ENCODE measurements at regions not wholly inside any gene's neighbourhood (a gene's known extent, or its start where the extent isn't known, plus 50 kb on each side); places are given as distances from the start of the nearest gene placed in this dataset.

DNA sequence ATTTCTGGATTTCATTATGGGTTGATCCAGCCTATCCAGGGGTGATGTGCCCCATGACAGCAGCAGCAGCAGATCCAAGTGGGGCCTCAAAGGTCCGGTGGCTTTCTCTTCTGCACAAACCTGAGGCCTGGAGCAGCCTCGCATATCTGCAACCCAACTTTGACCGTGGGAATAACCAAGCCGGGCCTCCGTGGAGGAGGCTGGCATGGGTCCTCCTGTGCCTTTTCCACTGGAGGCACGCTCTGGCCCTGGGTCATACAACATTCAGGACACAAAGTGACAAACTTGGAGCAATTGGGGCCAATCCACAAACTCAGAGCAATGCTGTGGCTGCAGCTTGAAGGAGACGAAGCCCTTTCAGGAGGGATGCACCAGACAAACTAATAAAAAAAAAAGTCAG is 330.0 kb upstream of the MKI67 start:
- TF ChIP-seq EGR1 (conservative IDR thresholded peaks at IDR 0.05) = no peak
- TF ChIP-seq CCAR2 (IDR thresholded peaks at IDR 0.05; ENCODE audit: low read depth, low read length) = no peak
- TF ChIP-seq RFX5 (IDR thresholded peaks at IDR 0.05; ENCODE audit: low read depth, low read length) = no peak
- TF ChIP-seq, protein P1, sequence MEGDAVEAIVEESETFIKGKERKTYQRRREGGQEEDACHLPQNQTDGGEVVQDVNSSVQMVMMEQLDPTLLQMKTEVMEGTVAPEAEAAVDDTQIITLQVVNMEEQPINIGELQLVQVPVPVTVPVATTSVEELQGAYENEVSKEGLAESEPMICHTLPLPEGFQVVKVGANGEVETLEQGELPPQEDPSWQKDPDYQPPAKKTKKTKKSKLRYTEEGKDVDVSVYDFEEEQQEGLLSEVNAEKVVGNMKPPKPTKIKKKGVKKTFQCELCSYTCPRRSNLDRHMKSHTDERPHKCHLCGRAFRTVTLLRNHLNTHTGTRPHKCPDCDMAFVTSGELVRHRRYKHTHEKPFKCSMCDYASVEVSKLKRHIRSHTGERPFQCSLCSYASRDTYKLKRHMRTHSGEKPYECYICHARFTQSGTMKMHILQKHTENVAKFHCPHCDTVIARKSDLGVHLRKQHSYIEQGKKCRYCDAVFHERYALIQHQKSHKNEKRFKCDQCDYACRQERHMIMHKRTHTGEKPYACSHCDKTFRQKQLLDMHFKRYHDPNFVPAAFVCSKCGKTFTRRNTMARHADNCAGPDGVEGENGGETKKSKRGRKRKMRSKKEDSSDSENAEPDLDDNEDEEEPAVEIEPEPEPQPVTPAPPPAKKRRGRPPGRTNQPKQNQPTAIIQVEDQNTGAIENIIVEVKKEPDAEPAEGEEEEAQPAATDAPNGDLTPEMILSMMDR (IDR thresholded peaks at IDR 0.05 in 2 of 3, conservative IDR thresholded peaks at IDR 0.05 in 1 of 3; ENCODE audit: insufficient read depth in 2 of 3, low read depth in 1 of 3, low read length in 3 of 3) = no peak
- TF ChIP-seq YY1 (IDR thresholded peaks at IDR 0.05; ENCODE audit: borderline replicate concordance in 1 of 3, control insufficient read depth in 1 of 3, extremely low read depth in 1 of 3, insufficient read depth in 3 of 3, insufficient read length in 1 of 3, insufficient replicate concordance in 2 of 3, low read depth in 1 of 3, low read length in 2 of 3) = no peak
- TF ChIP-seq TCF3 (CRISPR knock-in tag; IDR thresholded peaks at IDR 0.05) = no peak
- TF ChIP-seq NCOR1 (IDR thresholded peaks at IDR 0.05) = no peak
- TF ChIP-seq, protein P2, sequence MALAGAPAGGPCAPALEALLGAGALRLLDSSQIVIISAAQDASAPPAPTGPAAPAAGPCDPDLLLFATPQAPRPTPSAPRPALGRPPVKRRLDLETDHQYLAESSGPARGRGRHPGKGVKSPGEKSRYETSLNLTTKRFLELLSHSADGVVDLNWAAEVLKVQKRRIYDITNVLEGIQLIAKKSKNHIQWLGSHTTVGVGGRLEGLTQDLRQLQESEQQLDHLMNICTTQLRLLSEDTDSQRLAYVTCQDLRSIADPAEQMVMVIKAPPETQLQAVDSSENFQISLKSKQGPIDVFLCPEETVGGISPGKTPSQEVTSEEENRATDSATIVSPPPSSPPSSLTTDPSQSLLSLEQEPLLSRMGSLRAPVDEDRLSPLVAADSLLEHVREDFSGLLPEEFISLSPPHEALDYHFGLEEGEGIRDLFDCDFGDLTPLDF (CRISPR knock-in tag; IDR thresholded peaks at IDR 0.05) = no peak
- no peak for TF ChIP-seq ZNF274 (IDR thresholded peaks at IDR 0.05; ENCODE audit: borderline replicate concordance, low read depth, low read length)
- TF ChIP-seq ETS1 (conservative IDR thresholded peaks at IDR 0.05; ENCODE audit: control insufficient read depth, low read depth, low read length) = no peak
- TF ChIP-seq, protein P3, sequence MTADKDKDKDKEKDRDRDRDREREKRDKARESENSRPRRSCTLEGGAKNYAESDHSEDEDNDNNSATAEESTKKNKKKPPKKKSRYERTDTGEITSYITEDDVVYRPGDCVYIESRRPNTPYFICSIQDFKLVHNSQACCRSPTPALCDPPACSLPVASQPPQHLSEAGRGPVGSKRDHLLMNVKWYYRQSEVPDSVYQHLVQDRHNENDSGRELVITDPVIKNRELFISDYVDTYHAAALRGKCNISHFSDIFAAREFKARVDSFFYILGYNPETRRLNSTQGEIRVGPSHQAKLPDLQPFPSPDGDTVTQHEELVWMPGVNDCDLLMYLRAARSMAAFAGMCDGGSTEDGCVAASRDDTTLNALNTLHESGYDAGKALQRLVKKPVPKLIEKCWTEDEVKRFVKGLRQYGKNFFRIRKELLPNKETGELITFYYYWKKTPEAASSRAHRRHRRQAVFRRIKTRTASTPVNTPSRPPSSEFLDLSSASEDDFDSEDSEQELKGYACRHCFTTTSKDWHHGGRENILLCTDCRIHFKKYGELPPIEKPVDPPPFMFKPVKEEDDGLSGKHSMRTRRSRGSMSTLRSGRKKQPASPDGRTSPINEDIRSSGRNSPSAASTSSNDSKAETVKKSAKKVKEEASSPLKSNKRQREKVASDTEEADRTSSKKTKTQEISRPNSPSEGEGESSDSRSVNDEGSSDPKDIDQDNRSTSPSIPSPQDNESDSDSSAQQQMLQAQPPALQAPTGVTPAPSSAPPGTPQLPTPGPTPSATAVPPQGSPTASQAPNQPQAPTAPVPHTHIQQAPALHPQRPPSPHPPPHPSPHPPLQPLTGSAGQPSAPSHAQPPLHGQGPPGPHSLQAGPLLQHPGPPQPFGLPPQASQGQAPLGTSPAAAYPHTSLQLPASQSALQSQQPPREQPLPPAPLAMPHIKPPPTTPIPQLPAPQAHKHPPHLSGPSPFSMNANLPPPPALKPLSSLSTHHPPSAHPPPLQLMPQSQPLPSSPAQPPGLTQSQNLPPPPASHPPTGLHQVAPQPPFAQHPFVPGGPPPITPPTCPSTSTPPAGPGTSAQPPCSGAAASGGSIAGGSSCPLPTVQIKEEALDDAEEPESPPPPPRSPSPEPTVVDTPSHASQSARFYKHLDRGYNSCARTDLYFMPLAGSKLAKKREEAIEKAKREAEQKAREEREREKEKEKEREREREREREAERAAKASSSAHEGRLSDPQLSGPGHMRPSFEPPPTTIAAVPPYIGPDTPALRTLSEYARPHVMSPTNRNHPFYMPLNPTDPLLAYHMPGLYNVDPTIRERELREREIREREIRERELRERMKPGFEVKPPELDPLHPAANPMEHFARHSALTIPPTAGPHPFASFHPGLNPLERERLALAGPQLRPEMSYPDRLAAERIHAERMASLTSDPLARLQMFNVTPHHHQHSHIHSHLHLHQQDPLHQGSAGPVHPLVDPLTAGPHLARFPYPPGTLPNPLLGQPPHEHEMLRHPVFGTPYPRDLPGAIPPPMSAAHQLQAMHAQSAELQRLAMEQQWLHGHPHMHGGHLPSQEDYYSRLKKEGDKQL (CRISPR knock-in tag; IDR thresholded peaks at IDR 0.05; ENCODE audit: borderline replicate concordance) = no peak
- TF ChIP-seq NFRKB (IDR thresholded peaks at IDR 0.05; ENCODE audit: low read depth) = no peak
- no peak for TF ChIP-seq MAFF (IDR thresholded peaks at IDR 0.05; ENCODE audit: low read length)
- no peak for TF ChIP-seq BHLHE40 (IDR thresholded peaks at IDR 0.05; ENCODE audit: low read length)

All from K562 (cell line).